SK-N-DZ (cell line): ENCODE measurements at regions not wholly inside any gene's neighbourhood (a gene's known extent, or its start where the extent isn't known, plus 50 kb on each side); places are given as distances from the start of the nearest gene placed in this dataset.

Source experiments
- DNase-seq: peaks from one replicate; pipeline ENCODE4 v3.0.0-alpha.2; 2015; ENCODE audit warnings: low spot score

DNA sequence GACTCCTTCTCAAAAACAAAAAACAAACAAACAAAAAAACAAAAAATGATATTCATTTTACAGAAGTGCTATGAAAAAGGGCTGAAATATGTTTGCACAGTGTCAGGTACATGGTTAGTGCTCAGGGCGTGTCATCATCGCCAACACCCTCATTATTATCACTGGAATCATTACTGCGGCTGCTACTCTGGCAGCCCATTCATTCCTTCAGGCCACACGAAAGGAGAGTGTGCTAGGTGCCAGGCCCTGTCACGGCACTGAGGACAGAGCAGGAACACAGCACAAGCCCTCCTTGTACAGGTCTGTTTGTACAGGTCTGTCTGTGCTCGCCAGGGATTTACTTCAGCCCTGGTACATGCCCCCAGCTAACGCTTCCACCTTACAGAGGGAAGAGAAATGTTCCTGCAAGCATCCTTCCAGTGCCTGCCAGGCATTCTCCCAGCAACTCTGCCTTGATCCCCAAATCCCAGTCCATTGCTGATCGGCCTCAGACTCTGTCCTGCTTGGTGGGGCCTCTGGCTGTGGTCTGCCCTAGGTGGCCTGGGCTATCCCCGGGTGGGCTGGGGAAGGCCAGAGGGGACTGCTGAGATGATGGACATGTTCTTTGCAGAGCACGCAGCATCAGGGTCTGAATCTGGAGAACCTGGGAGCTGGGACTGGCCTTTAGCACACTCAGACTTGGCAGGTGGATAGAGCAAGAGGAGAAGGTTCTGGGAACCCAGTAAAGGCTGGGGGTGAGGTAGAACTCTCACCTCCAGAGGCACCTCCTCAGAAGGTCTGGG, 210.7 kb downstream of the URI1 start:
- no peak for DNase-seq

DNA sequence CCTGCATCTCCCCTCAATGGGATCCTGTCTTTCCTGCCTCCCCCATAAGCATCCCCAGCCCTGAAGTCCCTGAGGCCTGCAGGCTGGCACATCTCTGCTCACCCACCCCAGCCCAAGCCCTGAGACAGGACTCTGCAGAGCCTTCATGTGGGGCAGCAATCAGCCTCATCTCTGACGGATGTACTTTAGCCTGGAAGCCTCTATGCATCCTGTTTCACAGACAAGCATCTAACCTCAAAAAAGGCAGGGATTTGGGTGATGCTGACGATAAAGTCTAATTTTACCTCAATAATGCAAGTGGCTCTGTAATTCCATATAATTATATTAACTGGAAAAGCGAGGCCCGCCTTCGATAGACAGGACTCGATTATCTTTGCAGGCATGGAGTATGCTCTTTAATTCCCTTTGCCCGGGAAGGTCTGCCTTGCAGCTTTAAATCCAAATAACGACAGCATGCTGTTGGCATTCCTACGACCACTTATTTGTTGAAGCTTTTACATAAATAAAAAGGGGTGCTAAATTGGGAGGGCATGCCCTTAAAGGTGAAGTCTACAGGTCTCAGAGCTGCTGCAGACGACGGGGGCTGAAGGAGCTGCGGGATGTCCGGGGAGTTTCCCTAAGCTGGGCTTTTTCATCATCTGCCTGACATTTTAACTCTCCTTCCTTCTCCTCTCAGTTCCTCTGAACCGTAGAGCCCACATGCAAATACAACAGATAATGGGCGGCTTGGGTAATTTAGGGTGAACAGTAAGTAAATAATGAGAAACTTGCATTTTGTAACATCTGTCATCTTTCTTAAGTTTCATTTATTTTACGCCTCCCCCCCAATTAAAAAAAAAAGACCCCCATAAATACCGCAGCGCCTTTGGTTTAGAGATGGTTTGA, 211.5 kb downstream of the URI1 start:
- DNase-seq, result peak; percentile 87

DNA sequence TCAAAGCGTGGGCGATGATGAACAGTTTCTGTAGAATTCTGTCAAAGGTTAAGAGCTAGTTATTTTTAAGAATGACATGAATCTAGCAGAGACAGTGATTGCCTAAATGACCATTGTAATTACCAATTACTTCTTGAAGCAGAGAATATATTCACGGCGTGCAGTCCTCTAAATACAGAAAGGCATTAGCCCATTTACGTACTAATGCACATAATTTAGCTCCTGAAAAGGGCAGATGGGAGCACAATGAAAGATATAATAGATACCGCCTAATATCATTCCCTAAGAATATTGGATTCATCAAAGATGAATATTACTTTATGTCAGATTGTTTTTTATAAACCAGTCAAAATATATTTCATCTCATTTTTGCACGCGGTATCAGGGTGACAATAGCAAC, 212.4 kb downstream of the URI1 start:
- DNase-seq, result no peak

DNA sequence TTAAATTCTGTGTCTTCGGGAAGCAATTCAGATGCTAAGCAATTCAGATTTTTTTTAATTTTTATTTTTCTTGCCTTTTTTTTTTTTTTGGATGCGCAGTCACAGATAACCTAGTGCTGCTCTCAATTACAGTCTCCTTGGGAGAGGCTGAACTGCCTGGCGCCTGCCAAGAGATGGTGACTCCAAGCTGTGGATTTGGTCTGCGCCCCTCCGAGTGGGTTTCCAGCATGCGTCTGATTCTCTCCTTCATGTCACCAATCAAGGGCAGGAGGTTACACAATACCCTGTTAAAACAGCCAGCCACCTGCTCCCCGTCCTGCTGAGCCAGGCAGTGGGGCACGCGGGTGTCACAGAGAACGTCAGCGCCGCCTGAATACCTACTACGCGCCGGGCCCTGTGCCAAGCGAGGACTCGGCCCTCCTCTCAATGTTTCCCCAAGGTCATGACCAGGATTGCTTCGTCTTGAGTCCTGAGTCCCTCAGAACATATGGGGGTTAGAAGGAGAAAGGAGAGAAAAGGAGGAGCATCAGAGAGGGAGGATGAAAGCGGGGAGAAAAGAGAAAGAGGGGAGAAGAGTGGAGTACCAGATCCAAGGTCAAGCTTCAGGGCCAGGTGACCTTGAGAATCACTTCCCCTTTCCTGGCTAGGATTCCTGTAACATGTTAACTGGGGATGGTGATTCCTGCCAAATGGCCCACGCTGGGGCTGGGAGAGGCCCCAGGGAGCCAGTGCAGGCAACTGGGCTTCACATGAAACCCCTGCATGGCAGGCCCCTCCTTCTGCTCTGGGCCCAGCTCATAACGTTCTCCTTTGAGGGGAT, 213.6 kb downstream of the URI1 start:
- peak; percentile 47 for DNase-seq

DNA sequence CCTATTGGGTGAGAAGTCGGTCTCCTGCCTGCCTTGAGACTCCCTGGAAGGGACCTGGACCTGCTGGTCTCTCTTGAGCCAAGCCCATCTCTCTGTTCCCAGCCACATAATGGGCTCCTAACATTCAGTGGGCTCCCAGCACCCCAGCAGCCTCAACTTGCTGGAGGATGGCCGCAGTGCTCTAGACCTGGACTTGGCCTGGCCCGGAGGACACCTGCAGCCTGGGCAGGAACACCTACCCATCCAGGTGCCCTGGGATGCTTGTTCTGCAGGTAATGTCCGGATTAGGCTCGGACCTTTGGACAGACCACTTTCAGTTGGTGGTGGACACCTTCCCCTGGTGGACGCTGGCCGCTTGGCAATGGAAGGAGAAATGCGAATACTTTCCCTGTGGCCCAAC, 214.6 kb downstream of the URI1 start:
- no peak for DNase-seq

DNA sequence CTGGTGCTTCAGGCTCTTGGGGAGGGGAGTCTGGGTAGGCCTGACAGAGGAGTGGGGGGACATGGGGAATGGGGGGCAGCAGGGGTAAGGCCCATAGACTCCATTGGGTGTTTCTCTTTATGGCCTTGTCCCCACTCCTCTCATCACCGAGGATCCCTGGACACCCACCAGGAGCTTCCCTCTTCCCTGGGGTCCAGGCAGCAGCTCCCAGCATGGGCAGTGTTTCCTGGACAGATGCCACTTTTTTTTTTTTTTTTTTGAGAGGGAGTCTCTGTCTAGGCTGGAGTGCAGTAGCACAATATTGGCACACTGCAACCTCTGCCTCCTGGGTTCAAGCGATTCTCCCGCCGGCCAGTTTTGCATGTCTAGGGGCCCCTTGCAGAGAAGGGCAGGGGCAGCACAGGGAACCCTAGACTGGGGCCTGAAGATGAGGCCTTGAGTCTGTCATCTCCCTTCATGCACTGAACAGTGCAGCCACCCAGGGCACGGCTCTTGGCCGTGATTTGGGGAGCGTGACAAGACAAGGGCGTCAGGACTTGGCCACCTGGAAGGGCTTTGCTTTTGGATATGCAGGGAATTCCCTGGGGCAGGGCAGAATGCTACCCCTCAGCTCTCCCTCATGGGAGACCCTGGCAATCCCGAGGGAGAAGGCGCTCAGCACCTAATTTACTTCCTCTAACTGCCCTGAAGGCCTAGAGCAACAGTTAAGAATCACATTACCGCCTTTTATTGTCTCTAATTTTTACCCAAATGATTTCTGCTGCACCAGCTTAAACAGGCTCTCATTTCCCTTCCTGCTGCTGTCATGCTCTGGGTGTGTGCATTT, 213.9 kb upstream of the ZNF536 start:
- no peak for DNase-seq

DNA sequence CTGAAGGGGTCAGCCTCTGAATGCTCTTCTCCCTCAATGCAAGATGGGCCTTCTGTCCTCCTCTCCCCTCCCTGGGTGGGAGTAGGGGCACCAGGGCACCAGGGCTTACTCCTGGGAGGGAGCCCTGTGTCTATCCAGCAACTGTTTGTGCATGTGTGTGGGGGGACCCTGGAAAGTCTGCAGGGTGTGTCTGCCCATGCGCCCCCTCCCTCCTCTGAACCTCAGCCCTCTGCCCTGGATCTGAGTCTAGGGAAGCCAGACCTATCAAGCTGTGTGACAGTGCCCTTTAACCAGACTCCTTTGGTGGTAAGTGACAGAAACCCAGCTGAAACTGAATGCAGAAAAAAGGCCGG, 213.3 kb upstream of the ZNF536 start:
- no peak for DNase-seq

DNA sequence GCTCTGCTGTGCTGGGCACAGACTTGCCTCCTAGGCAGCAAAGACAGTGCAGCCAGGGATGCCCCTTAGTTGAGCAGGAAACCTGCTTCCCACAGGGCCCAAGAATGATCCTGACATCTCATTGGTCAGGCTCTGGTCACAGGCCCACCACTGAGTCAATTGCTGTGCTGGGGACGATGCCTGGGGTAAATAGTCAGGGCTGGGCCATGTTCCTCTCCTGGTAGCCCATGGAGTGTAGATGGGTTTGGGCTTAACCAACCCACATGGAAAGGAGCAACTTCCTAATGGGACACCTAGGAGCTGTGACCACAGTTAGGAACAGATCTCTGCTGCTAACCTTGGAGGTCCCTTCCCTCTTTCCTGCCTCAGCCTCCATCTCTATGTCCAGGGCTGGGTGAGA, 212.5 kb upstream of the ZNF536 start:
- DNase-seq, result no peak

DNA sequence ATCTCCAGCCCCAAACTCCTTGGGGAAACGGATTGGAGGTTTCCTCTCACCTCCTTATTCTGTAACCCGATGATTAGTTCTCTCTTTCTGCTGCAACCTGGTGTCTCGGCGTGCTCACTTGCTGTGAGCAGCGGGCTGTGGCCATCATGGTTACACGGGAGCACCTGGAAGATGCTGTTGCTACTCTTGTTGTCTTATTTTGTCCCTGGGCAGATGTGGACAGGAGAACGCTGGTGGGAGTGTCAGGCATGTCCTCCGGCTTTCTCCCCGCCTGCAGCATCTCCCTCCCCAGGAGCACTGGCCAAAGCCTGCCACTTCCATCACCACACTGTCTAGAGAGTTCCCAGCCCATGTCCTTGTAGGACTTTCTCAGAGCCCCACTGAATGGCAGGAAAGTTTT, 211.8 kb upstream of the ZNF536 start:
- no peak for DNase-seq

DNA sequence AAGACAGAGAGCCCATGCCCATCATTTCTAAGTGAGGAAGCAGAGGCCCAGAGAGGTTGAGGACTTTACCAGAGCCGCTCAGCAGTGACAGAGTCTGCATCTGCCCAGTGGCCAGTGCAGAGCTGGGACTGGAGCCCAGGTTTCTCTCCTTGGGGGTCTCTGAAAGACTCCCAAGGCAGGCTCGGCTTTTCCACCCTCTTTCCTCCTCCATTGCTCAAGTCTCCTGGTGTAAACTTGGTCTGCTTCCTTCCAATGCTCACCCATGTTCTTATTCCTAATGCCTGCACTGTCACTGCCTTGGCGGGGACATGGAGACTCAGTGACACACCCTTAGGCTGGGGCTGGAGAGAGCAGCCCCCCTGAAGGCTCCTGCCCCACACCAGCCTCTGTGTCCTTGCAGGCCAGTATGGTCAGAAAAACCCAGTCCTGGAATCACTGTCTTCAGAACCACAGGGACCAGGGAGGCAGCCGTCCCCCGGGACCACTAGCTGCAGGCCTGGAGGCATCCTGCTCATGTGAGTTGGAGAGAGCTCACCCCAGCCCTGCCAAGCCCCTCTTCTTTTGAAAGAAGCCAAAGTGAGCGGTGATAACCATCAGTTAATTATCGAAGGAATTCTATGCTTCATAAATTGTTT, 211.0 kb upstream of the ZNF536 start:
- no peak for DNase-seq

DNA sequence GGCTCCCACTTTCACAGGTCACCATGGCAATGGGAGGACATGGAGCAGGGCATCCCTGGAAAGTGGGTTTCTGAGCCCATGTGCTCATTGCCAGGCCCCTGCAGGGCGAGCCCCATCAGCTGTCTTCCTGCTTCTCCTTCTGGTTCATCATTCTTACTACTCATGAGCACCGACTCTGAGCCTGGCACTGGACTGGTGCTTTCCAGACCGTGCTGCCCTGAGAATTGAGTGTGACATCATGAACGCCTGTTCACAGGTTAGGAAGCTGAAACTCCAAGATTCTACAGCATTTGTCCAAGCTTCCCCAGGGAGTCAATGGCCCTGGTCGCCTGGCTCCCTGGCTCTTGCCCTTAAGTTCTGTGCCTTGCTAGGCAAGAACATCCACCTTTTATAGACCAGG, 210.4 kb upstream of the ZNF536 start:
- DNase-seq, result no peak

DNA sequence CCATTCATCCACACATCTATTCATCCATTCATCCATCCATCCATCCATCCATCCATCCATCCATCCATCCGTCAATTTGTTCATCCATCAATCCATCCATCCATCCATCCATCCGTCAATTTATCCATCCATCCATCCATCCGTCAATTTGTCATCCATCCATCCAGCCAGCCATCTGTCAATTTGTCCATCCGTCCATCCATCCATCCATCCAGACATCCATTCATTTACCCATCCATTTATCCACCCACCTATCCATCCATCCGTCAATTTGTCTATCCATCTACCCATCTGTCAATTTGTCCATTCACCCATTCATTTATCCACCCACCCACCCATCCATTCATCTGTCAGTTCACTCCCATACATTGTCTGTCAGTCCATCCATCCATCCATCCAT, 209.5 kb upstream of the ZNF536 start:
- DNase-seq, result no peak

DNA sequence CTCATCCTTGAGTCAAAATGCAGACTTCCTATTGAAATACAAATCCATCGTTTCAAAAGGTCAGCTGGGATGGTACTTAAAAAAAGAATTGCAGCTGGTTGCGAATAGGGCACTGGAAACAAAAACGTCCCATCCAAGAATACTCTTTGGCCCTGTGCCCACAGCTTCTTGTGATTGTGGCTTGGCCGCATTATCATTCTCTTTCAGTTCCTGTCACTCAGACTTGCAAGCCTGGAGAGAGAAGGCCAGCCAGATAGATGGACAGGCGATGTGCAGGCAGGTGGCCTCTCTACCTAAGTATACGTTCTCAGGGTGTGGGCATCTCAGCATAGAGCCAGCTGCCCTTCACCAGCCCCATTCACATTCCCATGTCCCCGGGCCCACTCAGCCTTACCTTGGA, 208.5 kb upstream of the ZNF536 start:
- DNase-seq, result no peak

DNA sequence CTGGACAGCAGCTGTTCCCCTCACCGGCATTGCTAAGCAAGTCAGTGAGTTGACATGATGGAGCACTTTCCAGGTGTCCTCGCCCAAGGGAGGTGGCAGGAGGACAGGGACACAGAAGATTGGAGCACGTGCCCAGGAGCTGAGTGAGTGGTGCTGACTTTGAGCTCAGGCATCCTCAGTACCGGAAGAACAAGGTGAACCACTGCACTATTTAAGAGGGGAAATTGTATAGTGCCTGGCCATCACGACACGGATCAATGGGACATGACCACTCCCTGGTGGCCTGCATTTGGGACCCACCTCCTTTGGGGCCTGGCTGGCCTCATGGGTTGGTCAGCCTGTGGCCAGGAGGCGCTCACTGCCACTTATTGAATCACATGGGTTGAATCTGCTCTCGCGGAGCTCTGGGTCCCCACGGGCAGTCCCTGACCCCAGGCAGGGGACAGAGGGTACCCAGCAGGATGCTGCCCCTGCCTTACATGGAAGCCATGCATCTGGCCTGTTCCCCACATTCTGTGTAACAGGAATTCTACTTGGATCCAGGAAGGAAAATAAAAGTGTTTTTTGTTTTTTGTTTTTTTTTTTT, 206.9 kb upstream of the ZNF536 start:
- DNase-seq, result no peak

DNA sequence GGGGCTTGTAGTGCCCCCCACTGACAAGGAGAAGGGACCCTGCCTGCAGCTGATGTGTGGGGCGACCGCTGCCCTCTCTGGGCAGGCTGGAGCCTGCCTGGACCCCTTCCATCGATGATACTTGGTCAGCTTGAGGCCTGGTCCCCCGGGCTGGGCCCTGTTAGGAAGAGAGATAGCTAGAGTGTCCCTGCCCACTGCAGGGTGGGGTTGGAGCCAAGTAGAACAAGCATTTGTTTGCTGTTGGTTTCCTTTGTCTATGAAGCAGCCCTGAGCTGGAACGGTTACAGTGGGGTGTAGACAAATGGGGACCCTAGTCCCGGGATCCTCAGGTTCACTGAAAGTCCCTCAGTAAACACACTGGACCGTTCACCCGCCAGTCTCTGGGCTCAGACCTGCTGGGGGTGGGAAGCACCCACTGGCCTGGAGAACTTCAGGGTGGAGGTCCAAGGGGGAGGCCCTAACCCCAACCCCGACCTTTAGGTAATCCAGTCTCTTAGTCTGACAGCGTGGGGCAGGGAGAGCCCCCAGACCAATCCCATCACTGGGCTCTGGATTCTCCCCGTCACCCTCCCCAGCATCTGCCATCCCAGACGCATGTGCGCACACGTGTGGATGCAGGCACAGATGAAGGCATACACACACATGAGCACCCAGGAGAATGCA, 204.8 kb upstream of the ZNF536 start:
- DNase-seq, result no peak

DNA sequence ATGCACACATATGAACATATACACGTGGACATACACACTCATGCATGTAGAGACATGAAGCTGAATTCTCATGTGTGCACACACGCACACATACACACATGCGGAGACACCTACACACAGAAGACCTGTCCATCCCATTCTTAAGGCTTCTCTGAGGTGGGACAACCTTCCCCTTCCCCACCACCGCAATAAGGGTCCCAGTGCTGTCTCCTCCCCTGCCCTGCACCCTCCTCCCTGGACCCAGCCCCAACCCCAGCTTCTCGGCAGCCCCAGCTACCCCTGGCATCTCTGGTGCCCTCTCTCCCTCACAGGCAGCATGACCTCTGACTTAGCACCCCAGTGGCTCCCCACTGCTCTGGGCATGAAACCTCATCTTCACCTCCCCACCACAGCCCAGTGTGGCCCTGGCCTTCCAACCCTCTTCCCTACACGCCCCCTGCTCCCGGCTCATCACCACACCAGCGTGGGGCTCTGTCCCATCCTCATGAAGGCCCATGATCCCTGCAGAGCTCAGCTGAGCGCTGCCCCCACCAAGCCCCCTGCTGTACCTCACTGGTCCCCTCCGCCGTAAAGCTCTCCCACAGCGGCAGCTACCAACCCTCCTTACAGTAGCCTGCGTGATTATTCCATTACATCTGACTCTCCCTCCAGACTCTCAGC, 204.1 kb upstream of the ZNF536 start:
- no peak for DNase-seq

DNA sequence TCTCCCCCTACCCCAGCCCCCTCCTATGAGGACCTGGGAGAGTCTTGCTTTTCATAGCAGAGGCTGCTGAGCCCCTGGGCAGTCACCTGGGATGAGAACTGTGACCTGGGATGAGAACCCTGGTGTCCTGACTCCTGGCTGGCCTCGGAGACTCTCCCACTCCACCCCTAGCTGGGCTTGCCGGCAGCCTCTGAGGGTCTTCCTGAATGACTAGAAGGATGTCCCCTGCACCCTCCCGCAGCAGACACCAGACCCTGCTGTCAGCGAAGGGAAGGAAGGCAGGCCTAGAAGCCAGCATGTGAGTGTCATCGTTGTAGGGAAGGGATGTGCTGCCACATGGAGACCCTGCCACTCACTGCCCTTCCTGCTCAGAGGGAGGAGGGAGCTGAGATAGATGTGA, 203.4 kb upstream of the ZNF536 start:
- DNase-seq, result no peak

DNA sequence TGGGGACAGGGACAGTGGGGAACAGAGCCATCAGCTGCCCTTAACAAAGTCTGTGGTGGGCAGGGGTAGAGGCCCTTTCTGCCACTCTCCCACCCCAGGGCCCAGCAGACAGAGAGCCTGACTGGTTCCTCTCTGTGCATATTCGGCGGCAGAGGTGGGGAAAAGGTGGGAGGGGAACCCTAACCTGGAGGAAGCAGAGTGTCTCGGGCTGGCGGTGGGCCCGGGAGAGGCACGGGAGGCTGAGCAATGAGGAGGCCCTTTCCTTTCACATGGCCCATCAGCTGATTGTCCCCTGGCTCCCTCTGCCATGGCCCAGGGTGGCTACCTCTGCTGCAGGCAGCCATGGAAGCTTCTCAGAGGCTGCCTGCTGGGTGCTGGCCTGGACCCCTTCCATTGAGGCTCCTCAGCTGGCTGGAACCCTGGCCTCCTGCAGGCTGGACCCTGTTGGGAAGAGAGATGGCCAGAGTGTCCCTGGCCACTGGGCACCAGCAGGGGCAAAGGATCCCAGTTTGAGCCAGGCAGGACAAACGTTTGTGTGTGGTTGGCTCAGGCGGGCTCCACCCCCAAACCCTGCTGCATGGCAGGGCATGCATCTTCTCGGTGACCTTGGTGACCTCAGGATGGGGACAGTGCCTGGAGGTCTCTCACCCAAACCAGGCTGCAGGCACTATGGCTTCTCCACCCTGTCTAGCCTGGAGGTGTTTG, 202.8 kb upstream of the ZNF536 start:
- DNase-seq, result no peak

DNA sequence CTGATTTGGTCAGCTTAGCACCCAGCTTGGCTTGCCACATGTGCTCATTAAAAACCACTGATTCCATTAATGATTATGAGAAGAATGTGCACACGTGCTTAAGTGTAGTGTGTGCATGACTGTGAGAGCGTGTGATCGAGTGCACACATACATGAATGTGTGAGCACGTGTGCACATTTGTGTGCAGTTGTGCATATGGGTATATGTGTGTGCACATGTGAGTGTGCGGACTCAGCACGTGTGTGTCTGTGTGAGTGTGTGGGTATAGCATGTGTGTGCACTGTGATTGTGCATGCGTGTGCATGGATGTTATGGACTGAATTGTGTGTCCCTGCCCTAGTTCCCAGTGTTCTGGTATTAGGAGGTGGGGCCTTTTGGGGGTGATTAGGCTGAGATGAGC, 202.1 kb upstream of the ZNF536 start:
- DNase-seq, result no peak
